Loucy (cell line): ENCODE measurements at regions not wholly inside any gene's neighbourhood (a gene's known extent, or its start where the extent isn't known, plus 50 kb on each side); places are given as distances from the start of the nearest gene placed in this dataset.

Experiments
- CTCF ChIP-seq: fragments of 200-600 bp; sonication (generic); conservative IDR thresholded peaks from 2 replicates; pipeline ENCODE4 v1.5.1; 2014; ENCODE audit warnings: mild to moderate bottlenecking, antibody characterized with exemption, low read length
- EZH2phosphoT487 ChIP-seq: fragments of 200-600 bp; IDR thresholded peaks from 2 replicates; pipeline ENCODE4 v1.6.1; 2018; ENCODE audit warnings: antibody characterized with exemption, mild to moderate bottlenecking, moderate library complexity, borderline replicate concordance

GRCh38 chr22:27075891-27076290 lies 418.5 kb downstream of the MIAT start:
- no peak for TF ChIP-seq CTCF
- no peak for TF ChIP-seq EZH2phosphoT487
